HepG2 (cell line): ENCODE measurements at regions not wholly inside any gene's neighbourhood (a gene's known extent, or its start where the extent isn't known, plus 50 kb on each side); places are given as distances from the start of the nearest gene placed in this dataset.

ENCODE experiments used
- ATAC-seq: fragments of 200-7000 bp; cut with Tn5 transposase; 3 replicates; pipeline ENCODE4 v1.9.1; 2020; ENCODE audit warnings: mild to moderate bottlenecking, moderate library complexity
- BruUV-seq: library from RNA; stranded (reverse); fragments of 400-500 nt; replicated peaks from 2 replicates; lab custom pipeline; 2021; lab: Mats Ljungman, UMichigan
- CTCF ChIA-PET: fragments of 300-600 bp; formaldehyde crosslinking; extraction: SDS; loops from one replicate; lab custom pipeline; 2021; ENCODE audit warnings: low total read pairs, inconsistent platforms, low intra/inter-chr PET ratio; lab: Yijun Ruan, JAX
- POLR2A ChIA-PET: fragments of 350-600 bp; sonication (Branson Sonifier 250); formaldehyde crosslinking; loops from one replicate; lab custom pipeline; 2020; ENCODE audit warnings: antibody characterized with exemption, inconsistent platforms; lab: Yijun Ruan, JAX
- DNase-seq: peaks from one replicate; pipeline ENCODE4 v3.0.0-alpha.2; 2015; ENCODE audit warnings: low spot score
- FAIRE-seq: peaks from 3 replicates; lab custom pipeline; 2011; peaks lifted over from hg19 to GRCh38; lab: Jason Lieb, UNC
- H2AFZ ChIP-seq: one replicate; pipeline ENCODE4 v1.6.1; 2011; ENCODE audit warnings: low read length, inconsistent platforms
- H3K27ac ChIP-seq: fragments of 300-600 bp; 3 replicates; pipeline ENCODE4 v1.8.0; 2011; ENCODE audit warnings: mixed run types, mild to moderate bottlenecking, mixed read lengths, low read length, inconsistent platforms; ENCODE audit not compliant: insufficient read depth; ENCODE audit errors: extremely low read length
- H3K27me3 ChIP-seq, 2 experiments: fragments of 200-600 bp in 1 of 2; 2 replicates in 1 of 2; 3 replicates in 1 of 2; pipeline versions ENCODE4 v1.6.0 to v1.8.0; 2011; ENCODE audit warnings: low read length in 2 of 2, mild to moderate bottlenecking in 2 of 2, moderate library complexity in 2 of 2, inconsistent platforms in 1 of 2; ENCODE audit not compliant: insufficient read depth in 2 of 2, control insufficient read depth in 1 of 2
- H3K36me3 ChIP-seq, 2 experiments: fragments of 200-600 bp in 1 of 2; replicated peaks in 1 of 2; 2 replicates in 1 of 2; 3 replicates in 1 of 2; pipeline versions ENCODE4 v1.5.1 to v1.8.0; 2011; ENCODE audit warnings: low read length in 2 of 2, inconsistent platforms in 1 of 2; ENCODE audit not compliant: insufficient read depth in 2 of 2, control insufficient read depth in 1 of 2
- H3K4me1 ChIP-seq: 2 replicates; pipeline ENCODE4 v1.5.1; 2012; ENCODE audit warnings: low read length, inconsistent platforms; ENCODE audit not compliant: insufficient read depth
- H3K4me2 ChIP-seq: 2 replicates; pipeline ENCODE4 v1.6.0; 2011; ENCODE audit warnings: low read depth, low read length, inconsistent platforms
- H3K4me3 ChIP-seq, 3 experiments: fragments of 200-600 bp in 1 of 3; sonication (generic), shearing (Covaris generic) in 1 of 3; replicated peaks in 1 of 3; 2 replicates each; pipeline ENCODE4 v1.5.1; 2011 to 2016; ENCODE audit warnings: low read length in 3 of 3, inconsistent platforms in 2 of 3, low read depth in 2 of 3, mild to moderate bottlenecking in 2 of 3, control low read depth in 1 of 3, mixed read lengths in 1 of 3; ENCODE audit not compliant: insufficient read depth in 1 of 3
- H3K79me2 ChIP-seq: one replicate; pipeline ENCODE4 v1.6.1; 2011; ENCODE audit warnings: low read length, inconsistent platforms; ENCODE audit not compliant: insufficient read depth
- H3K9ac ChIP-seq: 2 replicates; pipeline ENCODE4 v1.6.0; 2011; ENCODE audit warnings: mild to moderate bottlenecking, low read depth, low read length, inconsistent platforms; ENCODE audit not compliant: insufficient read depth
- H3K9me3 ChIP-seq: 2 replicates; pipeline ENCODE4 v1.5.1; 2012; ENCODE audit warnings: mild to moderate bottlenecking, low read length
- H4K20me1 ChIP-seq: 2 replicates; pipeline ENCODE4 v1.6.0; 2011; ENCODE audit warnings: inconsistent platforms, mild to moderate bottlenecking, low read length, moderate library complexity; ENCODE audit not compliant: insufficient read depth
- BRD4 ChIP-seq: sonication (generic); formaldehyde crosslinking; IDR thresholded peaks from 2 replicates; pipeline ENCODE4 v1.4.0; 2020; ENCODE audit warnings: missing genetic modification reagents
- CHCHD3 ChIP-seq: sonication (generic); formaldehyde crosslinking; IDR thresholded peaks from 2 replicates; pipeline ENCODE4 v1.8.0; 2022; ENCODE audit warnings: mild to moderate bottlenecking, missing genetic modification reagents, moderate library complexity
- HOXA7 ChIP-seq: sonication (generic); formaldehyde crosslinking; IDR thresholded peaks from 2 replicates; pipeline ENCODE4 v1.8.1; 2022; ENCODE audit warnings: mild to moderate bottlenecking, missing genetic modification reagents, moderate library complexity
- KAT8 ChIP-seq: IDR thresholded peaks from 2 replicates; pipeline ENCODE4 v1.6.1; 2016; ENCODE audit warnings: missing genetic modification reagents, missing compliant biosample characterization
- NBN ChIP-seq: fragments of 450-650 bp; conservative IDR thresholded peaks from 2 replicates; pipeline ENCODE4 v1.6.1; 2017
- PPARG ChIP-seq: conservative IDR thresholded peaks from 2 replicates; pipeline ENCODE4 v1.6.1; 2016; ENCODE audit warnings: missing biosample characterization, missing genetic modification reagents
- RXRB ChIP-seq: IDR thresholded peaks from 2 replicates; pipeline ENCODE4 v1.6.1; 2016; ENCODE audit warnings: borderline replicate concordance, missing genetic modification reagents, missing compliant biosample characterization
- ZNF501 ChIP-seq: sonication (generic); formaldehyde crosslinking; IDR thresholded peaks from 2 replicates; pipeline ENCODE4 v1.5.1; 2020; ENCODE audit warnings: mild to moderate bottlenecking, moderate library complexity, missing genetic modification reagents
- ZNF547 ChIP-seq: sonication (generic); formaldehyde crosslinking; IDR thresholded peaks from 2 replicates; pipeline ENCODE4 v1.5.1; 2020; ENCODE audit warnings: mild to moderate bottlenecking, missing genetic modification reagents
- WGBS: methylation state at CpG from one replicate; pipeline ENCODE4 v1.1.6; 2017; ENCODE audit warnings: low lambda C conversion rate; 5-methylcytosine and 5-hydroxymethylcytosine counted together
- in situ Hi-C: cut with HindIII; loops from 2 replicates; pipeline ENCODE4 v1.10.0; 2017; ENCODE audit warnings: low pct_unique_long_range_greater_than_20kb; ENCODE audit not compliant: extremely low pct_ligation_motif_present
- intact Hi-C: fragments of 100-400 bp; cut with micrococcal nuclease; formaldehyde crosslinking; loops from one replicate; pipeline ENCODE4 v1.10.0; 2022; ENCODE audit not compliant: unreplicated experiment
- TF ChIP-seq, protein P1 (sequence below): sonication (generic); formaldehyde crosslinking; IDR thresholded peaks from 2 replicates; pipeline ENCODE4 v1.4.0; 2020; ENCODE audit warnings: missing genetic modification reagents
- TF ChIP-seq, protein P2 (sequence below): sonication (generic); formaldehyde crosslinking; IDR thresholded peaks from 2 replicates; pipeline ENCODE4 v1.5.0; 2020; ENCODE audit warnings: mild to moderate bottlenecking, missing genetic modification reagents
- TF ChIP-seq, protein P3 (sequence below): sonication (generic); formaldehyde crosslinking; IDR thresholded peaks from 2 replicates; pipeline ENCODE4 v1.9.0; 2022; ENCODE audit warnings: low read depth, missing genetic modification reagents

GRCh38 chr21:39003982-39004633 lies 179.1 kb downstream of the PSMG1 start:
- DNase-seq: no peak
- WGBS: 79% methylated on average over 9 of the region's 9 CpGs
- no peak overlapping the region for H3K4me3 ChIP-seq
- ATAC-seq: no peak
- H3K27ac ChIP-seq: no peak overlapping the region
- no peak overlapping the region for H3K4me2 ChIP-seq
- H4K20me1 ChIP-seq: no peaks in the 10 kb centered on the region
- no peaks in the 10 kb centered on the region for H3K27me3 ChIP-seq
- H2AFZ ChIP-seq: no peak overlapping the region
- no peak overlapping the region for H3K9ac ChIP-seq
- TF ChIP-seq NBN: no peak
- TF ChIP-seq, protein P1, sequence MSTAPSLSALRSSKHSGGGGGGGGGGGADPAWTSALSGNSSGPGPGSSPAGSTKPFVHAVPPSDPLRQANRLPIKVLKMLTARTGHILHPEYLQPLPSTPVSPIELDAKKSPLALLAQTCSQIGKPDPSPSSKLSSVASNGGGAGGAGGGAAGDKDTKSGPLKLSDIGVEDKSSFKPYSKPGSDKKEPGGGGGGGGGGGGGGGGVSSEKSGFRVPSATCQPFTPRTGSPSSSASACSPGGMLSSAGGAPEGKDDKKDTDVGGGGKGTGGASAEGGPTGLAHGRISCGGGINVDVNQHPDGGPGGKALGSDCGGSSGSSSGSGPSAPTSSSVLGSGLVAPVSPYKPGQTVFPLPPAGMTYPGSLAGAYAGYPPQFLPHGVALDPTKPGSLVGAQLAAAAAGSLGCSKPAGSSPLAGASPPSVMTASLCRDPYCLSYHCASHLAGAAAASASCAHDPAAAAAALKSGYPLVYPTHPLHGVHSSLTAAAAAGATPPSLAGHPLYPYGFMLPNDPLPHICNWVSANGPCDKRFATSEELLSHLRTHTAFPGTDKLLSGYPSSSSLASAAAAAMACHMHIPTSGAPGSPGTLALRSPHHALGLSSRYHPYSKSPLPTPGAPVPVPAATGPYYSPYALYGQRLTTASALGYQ (CRISPR knock-in tag): no peak
- TF ChIP-seq KAT8 (CRISPR knock-in tag): no peak
- TF ChIP-seq, protein P2, sequence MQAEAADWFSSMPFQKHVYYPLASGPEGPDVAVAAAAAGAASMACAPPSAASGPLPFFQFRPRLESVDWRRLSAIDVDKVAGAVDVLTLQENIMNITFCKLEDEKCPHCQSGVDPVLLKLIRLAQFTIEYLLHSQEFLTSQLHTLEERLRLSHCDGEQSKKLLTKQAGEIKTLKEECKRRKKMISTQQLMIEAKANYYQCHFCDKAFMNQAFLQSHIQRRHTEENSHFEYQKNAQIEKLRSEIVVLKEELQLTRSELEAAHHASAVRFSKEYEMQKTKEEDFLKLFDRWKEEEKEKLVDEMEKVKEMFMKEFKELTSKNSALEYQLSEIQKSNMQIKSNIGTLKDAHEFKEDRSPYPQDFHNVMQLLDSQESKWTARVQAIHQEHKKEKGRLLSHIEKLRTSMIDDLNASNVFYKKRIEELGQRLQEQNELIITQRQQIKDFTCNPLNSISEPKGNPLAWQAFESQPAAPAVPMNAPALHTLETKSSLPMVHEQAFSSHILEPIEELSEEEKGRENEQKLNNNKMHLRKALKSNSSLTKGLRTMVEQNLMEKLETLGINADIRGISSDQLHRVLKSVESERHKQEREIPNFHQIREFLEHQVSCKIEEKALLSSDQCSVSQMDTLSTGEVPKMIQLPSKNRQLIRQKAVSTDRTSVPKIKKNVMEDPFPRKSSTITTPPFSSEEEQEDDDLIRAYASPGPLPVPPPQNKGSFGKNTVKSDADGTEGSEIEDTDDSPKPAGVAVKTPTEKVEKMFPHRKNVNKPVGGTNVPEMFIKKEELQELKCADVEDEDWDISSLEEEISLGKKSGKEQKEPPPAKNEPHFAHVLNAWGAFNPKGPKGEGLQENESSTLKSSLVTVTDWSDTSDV: no peak
- TF ChIP-seq RXRB (CRISPR knock-in tag): no peak
- no peak for TF ChIP-seq PPARG
- TF ChIP-seq CHCHD3 (CRISPR knock-in tag): no peak
- TF ChIP-seq ZNF547 (CRISPR knock-in tag): no peak
- TF ChIP-seq BRD4 (CRISPR knock-in tag): no peak
- no peak for TF ChIP-seq HOXA7 (CRISPR knock-in tag)
- no peak for TF ChIP-seq ZNF501 (CRISPR knock-in tag)
- TF ChIP-seq, protein P3, sequence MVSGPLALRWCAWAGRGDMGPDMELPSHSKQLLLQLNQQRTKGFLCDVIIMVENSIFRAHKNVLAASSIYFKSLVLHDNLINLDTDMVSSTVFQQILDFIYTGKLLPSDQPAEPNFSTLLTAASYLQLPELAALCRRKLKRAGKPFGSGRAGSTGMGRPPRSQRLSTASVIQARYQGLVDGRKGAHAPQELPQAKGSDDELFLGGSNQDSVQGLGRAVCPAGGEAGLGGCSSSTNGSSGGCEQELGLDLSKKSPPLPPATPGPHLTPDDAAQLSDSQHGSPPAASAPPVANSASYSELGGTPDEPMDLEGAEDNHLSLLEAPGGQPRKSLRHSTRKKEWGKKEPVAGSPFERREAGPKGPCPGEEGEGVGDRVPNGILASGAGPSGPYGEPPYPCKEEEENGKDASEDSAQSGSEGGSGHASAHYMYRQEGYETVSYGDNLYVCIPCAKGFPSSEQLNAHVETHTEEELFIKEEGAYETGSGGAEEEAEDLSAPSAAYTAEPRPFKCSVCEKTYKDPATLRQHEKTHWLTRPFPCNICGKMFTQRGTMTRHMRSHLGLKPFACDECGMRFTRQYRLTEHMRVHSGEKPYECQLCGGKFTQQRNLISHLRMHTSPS: no peak
- ChIA-PET CTCF (no interaction called here), POLR2A (no interaction called here)
- no peaks in the 10 kb centered on the region for H3K36me3 ChIP-seq
- intact Hi-C loops: no loop called here
- BruUV-seq: no TSS peak
- H3K9me3 ChIP-seq: no peaks in the 10 kb centered on the region
- in situ Hi-C loops: no loop called here
- H3K79me2 ChIP-seq: no peaks in the 10 kb centered on the region
- peaks cover 51% of the 10 kb centered on the region for H3K4me1 ChIP-seq
- no peak for FAIRE-seq
